HG02885 (cell line): ENCODE measurements at regions not wholly inside any gene's neighbourhood (a gene's known extent, or its start where the extent isn't known, plus 50 kb on each side); places are given as distances from the start of the nearest gene placed in this dataset.
"Not testable (repeated sequence)": the region's sequence is repeated elsewhere in the genome, so short reads cannot be mapped to it uniquely, and the experiment has no call there.

Source experiments
- ATAC-seq: cut with Tn5 transposase; IDR thresholded peaks from one replicate; pipeline ENCODE4 v1.9.1; 2021; ENCODE audit warnings: mild to moderate bottlenecking; ENCODE audit not compliant: unreplicated experiment, poor library complexity

GRCh38 chr12:73180734-73181133, 908.6 kb downstream of the TRHDE start:
- ATAC-seq: no peak

GRCh38 chr12:73181244-73181643, 909.1 kb downstream of the TRHDE start:
- no peak for ATAC-seq

- no peak for ATAC-seq
Observed at GRCh38 chr12:73185403-73185802, 913.2 kb downstream of the TRHDE start.

- ATAC-seq: no peak
Observed at GRCh38 chr12:73186272-73186671, 914.1 kb downstream of the TRHDE start.

GRCh38 chr12:73187765-73188164, 915.6 kb downstream of the TRHDE start:
- ATAC-seq: no peak

- no peak for ATAC-seq
Observed at GRCh38 chr12:73210548-73211204, 938.5 kb downstream of the TRHDE start.

- no peak for ATAC-seq
Observed at GRCh38 chr12:73220951-73221350, 948.8 kb downstream of the TRHDE start.

GRCh38 chr12:73221398-73221797, 949.2 kb downstream of the TRHDE start:
- no peak for ATAC-seq

GRCh38 chr12:73221836-73222235, 949.7 kb downstream of the TRHDE start:
- ATAC-seq: no peak

GRCh38 chr12:73225371-73225937, 953.3 kb downstream of the TRHDE start:
- ATAC-seq: no peak

- ATAC-seq: no peak
Observed at GRCh38 chr12:73225941-73226340, 953.8 kb downstream of the TRHDE start.

- ATAC-seq: no peak
Observed at GRCh38 chr12:73226593-73226992, 954.4 kb downstream of the TRHDE start.

GRCh38 chr12:73228828-73229227, 956.7 kb downstream of the TRHDE start:
- not testable (repeated sequence) for ATAC-seq

GRCh38 chr12:73235387-73235786, 963.2 kb downstream of the TRHDE start:
- ATAC-seq: no peak

GRCh38 chr12:73240110-73240509, 967.9 kb downstream of the TRHDE start:
- no peak for ATAC-seq

GRCh38 chr12:73262788-73263381, 990.7 kb downstream of the TRHDE start:
- ATAC-seq: no peak

GRCh38 chr12:73266206-73266605, 994.0 kb downstream of the TRHDE start:
- ATAC-seq: no peak

- ATAC-seq: no peak
Observed at GRCh38 chr12:73274976-73275375, 1002.8 kb downstream of the TRHDE start.

- ATAC-seq: no peak
Observed at GRCh38 chr12:73277971-73278370, 1005.8 kb downstream of the TRHDE start.

GRCh38 chr12:73301530-73301929, 1029.4 kb downstream of the TRHDE start:
- ATAC-seq: no peak

- no peak for ATAC-seq
Observed at GRCh38 chr12:73307260-73307659, 1035.1 kb downstream of the TRHDE start.

GRCh38 chr12:73308079-73308478, 1035.9 kb downstream of the TRHDE start:
- no peak for ATAC-seq
